Transverse colon (tissue), 4 donors: ENCODE measurements at regions not wholly inside any gene's neighbourhood (a gene's known extent, or its start where the extent isn't known, plus 50 kb on each side); places are given as distances from the start of the nearest gene placed in this dataset.

Experiments used
- DNase-seq: peaks from one replicate; pipeline ENCODE4 v3.0.0-alpha.2; 2019
- H3K27ac ChIP-seq, 4 donors: fragments of 200-600 bp; sonication (generic); 2 replicates each; pipeline ENCODE4 v1.5.1; 2016 to 2018; ENCODE audit warnings: inconsistent platforms in 4 of 4
- H3K27me3 ChIP-seq: fragments of 200-600 bp; sonication (generic); 2 replicates; pipeline ENCODE4 v1.5.1; 2017; ENCODE audit warnings: inconsistent platforms
- H3K36me3 ChIP-seq, 4 donors: fragments of 200-600 bp; sonication (generic); 2 replicates each; pipeline ENCODE4 v1.5.1; 2017 to 2019; ENCODE audit warnings: inconsistent platforms in 4 of 4
- H3K4me1 ChIP-seq, 4 donors: fragments of 200-600 bp; sonication (generic); 2 replicates each; pipeline ENCODE4 v1.5.1; 2017 to 2020; ENCODE audit warnings: inconsistent platforms in 4 of 4
- H3K4me3 ChIP-seq, 4 donors: fragments of 200-600 bp; sonication (generic); 1 replicate in 1 of 4; 2 replicates in 3 of 4; pipeline versions ENCODE4 v1.5.1 to v1.6.1; 2017 to 2019; ENCODE audit warnings: inconsistent platforms in 4 of 4
- H3K9me3 ChIP-seq, 2 donors: fragments of 200-600 bp; sonication (generic); 2 replicates each; pipeline ENCODE4 v1.5.1; 2017 to 2019; ENCODE audit warnings: inconsistent platforms in 2 of 2
- EP300 ChIP-seq: sonication (generic); formaldehyde crosslinking; IDR thresholded peaks from one replicate; pipeline ENCODE4 v1.6.1; 2017; ENCODE audit warnings: antibody characterized with exemption, low read depth
- POLR2A ChIP-seq: fragments of 450-650 bp; IDR thresholded peaks from one replicate; pipeline ENCODE4 v1.6.1; 2016; ENCODE audit warnings: antibody characterized with exemption, mild to moderate bottlenecking, moderate library complexity
- POLR2AphosphoS5 ChIP-seq, 3 donors: sonication (generic); formaldehyde crosslinking; IDR thresholded peaks; one replicate each; pipeline ENCODE4 v1.6.1; 2016; ENCODE audit warnings: antibody characterized with exemption in 3 of 3
- WGBS, 2 donors: methylation state at CpG; one replicate each; pipeline ENCODE4 v1.1.5; 2018; ENCODE audit warnings: low coverage in 1 of 2; 5-methylcytosine and 5-hydroxymethylcytosine counted together
- in situ Hi-C, 4 donors: fragments of 200-750 bp; cut with MboI; loops; one replicate each; pipeline versions ENCODE4 v1.15.0 to v1.15.1; 2017; ENCODE audit warnings: low sequenced_read_pairs in 3 of 4, low pct_ligation_motif_present in 1 of 4, low pct_unique_long_range_greater_than_20kb in 1 of 4
- intact Hi-C: fragments of 100-400 bp; cut with DNase I; formaldehyde crosslinking; loops from one replicate; pipeline ENCODE4 v1.15.1; 2023; ENCODE audit warnings: low total_unique reads
- TF ChIP-seq, protein P1 (sequence below), 5 experiments: fragments of 200-600 bp in 3 of 5; fragments of 450-650 bp in 2 of 5; sonication (generic) in 3 of 5; IDR thresholded peaks; 1 replicate in 2 of 5; 2 replicates in 3 of 5; pipeline ENCODE4 v1.5.1; 2016 to 2017; ENCODE audit warnings: antibody characterized with exemption in 5 of 5, inconsistent platforms in 3 of 5, mild to moderate bottlenecking in 2 of 5, moderate library complexity in 1 of 5

DNA sequence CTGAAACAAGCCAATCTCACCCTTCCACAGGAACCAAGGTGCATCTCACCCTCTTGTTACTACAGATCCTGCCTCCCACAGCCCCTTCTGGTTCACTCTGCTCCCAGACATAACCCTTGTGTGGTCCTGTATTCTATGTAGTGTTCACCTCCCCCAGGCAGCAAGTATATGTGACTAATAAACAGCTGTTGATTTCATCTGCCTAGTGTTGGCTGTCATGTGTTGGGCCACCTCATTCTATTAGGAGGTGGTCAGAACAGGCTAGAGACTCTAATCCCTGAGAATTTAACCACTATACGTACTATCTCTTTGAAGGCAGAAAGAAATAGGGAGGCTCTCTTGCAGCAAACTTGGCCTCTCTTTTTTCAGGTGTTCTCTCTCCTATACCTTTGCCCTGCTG is 134.3 kb upstream of the RPL34 start:
- TF ChIP-seq POLR2AphosphoS5 (IDR thresholded peaks at IDR 0.05) (no peak), POLR2A (no peak), EP300 (no peak)
- TF ChIP-seq, protein P1, sequence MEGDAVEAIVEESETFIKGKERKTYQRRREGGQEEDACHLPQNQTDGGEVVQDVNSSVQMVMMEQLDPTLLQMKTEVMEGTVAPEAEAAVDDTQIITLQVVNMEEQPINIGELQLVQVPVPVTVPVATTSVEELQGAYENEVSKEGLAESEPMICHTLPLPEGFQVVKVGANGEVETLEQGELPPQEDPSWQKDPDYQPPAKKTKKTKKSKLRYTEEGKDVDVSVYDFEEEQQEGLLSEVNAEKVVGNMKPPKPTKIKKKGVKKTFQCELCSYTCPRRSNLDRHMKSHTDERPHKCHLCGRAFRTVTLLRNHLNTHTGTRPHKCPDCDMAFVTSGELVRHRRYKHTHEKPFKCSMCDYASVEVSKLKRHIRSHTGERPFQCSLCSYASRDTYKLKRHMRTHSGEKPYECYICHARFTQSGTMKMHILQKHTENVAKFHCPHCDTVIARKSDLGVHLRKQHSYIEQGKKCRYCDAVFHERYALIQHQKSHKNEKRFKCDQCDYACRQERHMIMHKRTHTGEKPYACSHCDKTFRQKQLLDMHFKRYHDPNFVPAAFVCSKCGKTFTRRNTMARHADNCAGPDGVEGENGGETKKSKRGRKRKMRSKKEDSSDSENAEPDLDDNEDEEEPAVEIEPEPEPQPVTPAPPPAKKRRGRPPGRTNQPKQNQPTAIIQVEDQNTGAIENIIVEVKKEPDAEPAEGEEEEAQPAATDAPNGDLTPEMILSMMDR (IDR thresholded peaks at IDR 0.05): no peak
- no peak for DNase-seq
- in situ Hi-C loops: no loop called here
- Histone ChIP-seq H3K27ac (no peak overlapping the region), H3K36me3 (no peaks in the 10 kb centered on the region), H3K4me3 (no peak overlapping the region), H3K9me3 (no peaks in the 10 kb centered on the region), H3K27me3 (no peaks in the 10 kb centered on the region), H3K4me1 (no peaks in the 10 kb centered on the region)
- intact Hi-C loops: no loop called here
- WGBS, 2 donors: 90% methylated on average over 1 of the region's 1 CpG; no CpG with 5 or more reads in 1 of the 2 donors

DNA sequence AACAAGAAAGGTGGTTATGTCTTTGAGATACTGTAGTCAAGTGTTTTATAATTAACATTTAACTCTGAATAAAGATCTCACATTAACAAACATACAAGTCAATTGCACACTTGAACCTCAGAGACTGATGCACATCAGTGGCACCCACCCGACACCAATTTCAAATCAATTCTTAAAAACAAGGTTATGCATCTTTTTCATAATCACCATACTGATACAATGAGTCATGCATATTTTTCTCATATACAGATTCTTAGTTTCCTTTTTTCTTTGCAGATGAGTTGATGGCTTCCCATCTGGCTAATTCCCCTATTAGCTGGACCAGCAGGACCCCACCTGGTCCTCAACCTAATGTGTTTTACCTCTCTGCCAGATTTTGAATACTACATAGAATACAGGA is 136.2 kb upstream of the RPL34 start:
- no peak overlapping the region for H3K27ac ChIP-seq
- H3K9me3 ChIP-seq: no peaks in the 10 kb centered on the region
- H3K27me3 ChIP-seq: no peaks in the 10 kb centered on the region
- no peak overlapping the region for H3K4me3 ChIP-seq
- no peak for DNase-seq
- in situ Hi-C loops: no loop called here
- intact Hi-C loops: no loop called here
- no peaks in the 10 kb centered on the region for H3K4me1 ChIP-seq
- 73 to 86% methylated on average over 1 of the region's 1 CpG for WGBS, 2 donors
- no peaks in the 10 kb centered on the region for H3K36me3 ChIP-seq
- TF ChIP-seq EP300 (no peak), POLR2AphosphoS5 (IDR thresholded peaks at IDR 0.05) (no peak), POLR2A (no peak)
- TF ChIP-seq, protein P1 (IDR thresholded peaks at IDR 0.05): no peak

DNA sequence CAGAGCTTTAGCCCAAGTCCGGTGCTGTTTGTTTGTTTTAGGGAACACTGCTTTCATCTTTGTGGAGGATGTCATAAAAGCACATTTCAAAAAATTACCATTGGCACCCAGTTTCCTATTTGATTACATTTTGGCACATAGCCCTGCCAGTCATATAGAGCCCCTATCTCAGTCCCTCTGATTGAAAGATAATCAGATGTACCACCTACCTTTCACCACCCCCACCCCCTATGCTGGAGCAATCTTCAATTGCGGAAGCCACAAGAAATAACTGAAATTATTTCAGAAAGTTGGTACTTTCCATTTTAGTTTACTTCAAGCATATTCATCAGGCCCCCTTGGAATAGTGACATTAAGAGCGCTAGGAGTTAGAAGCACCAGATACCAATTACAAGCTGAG is 136.7 kb upstream of the RPL34 start:
- intact Hi-C loops: no loop called here

DNA sequence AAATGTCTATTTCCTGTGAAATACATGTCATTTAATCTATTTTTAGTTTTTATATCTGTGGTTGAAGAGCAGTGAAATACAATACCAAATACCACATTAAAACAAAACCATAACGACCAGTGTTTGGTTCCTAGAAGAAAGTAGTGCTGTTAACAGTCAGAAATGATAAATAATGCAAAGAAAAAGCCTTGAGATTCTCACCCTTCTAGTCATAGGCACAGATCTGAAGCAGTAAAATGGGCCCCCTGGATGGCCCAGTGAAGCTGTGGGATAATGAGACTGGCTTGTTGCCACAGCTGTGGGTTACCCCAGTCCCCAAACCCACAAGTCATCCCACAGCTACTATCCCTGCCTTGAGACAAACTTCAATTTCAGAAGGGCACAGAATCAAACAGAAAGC is 137.3 kb upstream of the RPL34 start:
- H3K4me3 ChIP-seq: no peak overlapping the region
- no peak overlapping the region for H3K27ac ChIP-seq
- H3K9me3 ChIP-seq: no peaks in the 10 kb centered on the region
- H3K4me1 ChIP-seq: no peaks in the 10 kb centered on the region
- TF ChIP-seq, protein P1 (IDR thresholded peaks at IDR 0.05): no peak
- TF ChIP-seq EP300: no peak
- TF ChIP-seq POLR2A: no peak
- no peak for TF ChIP-seq POLR2AphosphoS5 (IDR thresholded peaks at IDR 0.05)
- no peak for DNase-seq
- no peaks in the 10 kb centered on the region for H3K36me3 ChIP-seq
- intact Hi-C loops (no loop called here), in situ Hi-C loops (no loop called here)
- no peaks in the 10 kb centered on the region for H3K27me3 ChIP-seq
- 0 to 14% methylated on average over 1 of the region's 1 CpG for WGBS, 2 donors

More for the DNA sequence above, 136.7 kb upstream of the RPL34 start:
- H3K9me3 ChIP-seq: no peaks in the 10 kb centered on the region
- 67 to 76% methylated on average over 3 of the region's 3 CpGs for WGBS, 2 donors
- no peak for DNase-seq
- TF ChIP-seq POLR2AphosphoS5 (IDR thresholded peaks at IDR 0.05) (no peak), POLR2A (no peak), EP300 (no peak)
- TF ChIP-seq, protein P1 (IDR thresholded peaks at IDR 0.05): no peak
- no peaks in the 10 kb centered on the region for H3K36me3 ChIP-seq
- H3K27ac ChIP-seq: no peak overlapping the region
- no peak overlapping the region for H3K4me3 ChIP-seq
- in situ Hi-C loops: no loop called here
- H3K4me1 ChIP-seq: no peaks in the 10 kb centered on the region
- no peaks in the 10 kb centered on the region for H3K27me3 ChIP-seq
